HG02981 (cell line): ENCODE measurements at regions not wholly inside any gene's neighbourhood (a gene's known extent, or its start where the extent isn't known, plus 50 kb on each side); places are given as distances from the start of the nearest gene placed in this dataset.
"Not testable (repeated sequence)": the region's sequence is repeated elsewhere in the genome, so short reads cannot be mapped to it uniquely, and the experiment has no call there.

Experiments used
- ATAC-seq: cut with Tn5 transposase; IDR thresholded peaks from one replicate; pipeline ENCODE4 v1.9.1; 2021; ENCODE audit warnings: mild to moderate bottlenecking, moderate library complexity; ENCODE audit not compliant: unreplicated experiment

DNA sequence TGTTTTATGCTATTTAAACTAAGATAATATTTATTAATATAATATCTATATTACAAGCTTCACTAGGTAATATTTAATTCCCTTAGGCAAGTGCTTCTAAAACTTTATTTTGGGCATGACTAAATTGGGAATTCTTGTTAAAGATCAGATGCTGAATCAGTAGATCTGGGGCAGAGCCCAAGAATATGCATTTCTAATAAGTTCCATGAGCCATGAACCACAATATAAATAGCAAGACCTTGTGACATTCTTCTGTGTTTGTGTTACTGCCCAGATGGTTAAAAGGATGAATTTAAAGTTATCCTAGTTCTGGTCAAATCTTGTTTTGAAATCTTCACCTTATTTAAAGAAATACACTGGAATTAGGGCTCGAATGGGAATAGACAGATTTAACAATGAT, 258.4 kb upstream of the CACNA2D1 start:
- ATAC-seq = no peak

DNA sequence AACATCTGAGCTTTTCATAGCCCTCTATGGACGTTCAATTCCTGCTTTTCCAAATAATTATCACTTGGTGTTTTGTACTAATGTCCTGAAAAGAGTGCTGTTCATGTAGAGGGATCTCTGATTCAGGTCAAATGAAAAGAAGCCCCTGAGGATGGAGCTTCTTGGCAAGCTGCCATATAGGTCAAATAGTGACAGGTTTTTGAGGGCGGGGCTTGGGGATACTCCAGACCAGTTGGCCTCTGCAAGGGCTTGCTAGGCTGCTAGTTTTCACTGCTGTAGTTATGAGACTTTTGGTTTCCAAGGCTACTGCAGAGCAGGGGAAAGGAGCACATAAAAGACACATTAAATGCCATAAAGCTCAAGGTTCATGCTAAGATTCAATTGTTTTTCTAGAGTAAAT, 257.2 kb upstream of the CACNA2D1 start:
- no peak for ATAC-seq

DNA sequence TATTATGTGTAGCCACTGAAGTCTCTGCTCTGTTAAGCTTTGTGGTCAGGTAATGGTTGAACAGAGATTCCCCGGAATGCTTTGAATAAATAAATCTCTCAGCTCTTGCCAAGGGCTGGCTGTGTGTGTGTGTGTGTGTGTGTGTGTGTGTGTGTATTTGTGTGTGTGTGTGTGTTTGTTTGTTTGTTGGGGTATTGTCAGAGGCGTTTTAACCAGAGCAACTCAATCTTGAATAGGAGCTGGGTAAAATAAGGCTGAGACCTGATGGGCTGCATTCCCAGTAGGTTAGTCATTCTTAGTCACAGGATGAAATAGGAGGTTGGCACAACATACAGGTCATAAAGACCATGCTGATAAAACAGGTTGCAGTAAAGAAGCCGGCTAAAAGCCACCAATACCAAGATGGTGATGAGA, 256.2 kb upstream of the CACNA2D1 start:
- no peak for ATAC-seq

DNA sequence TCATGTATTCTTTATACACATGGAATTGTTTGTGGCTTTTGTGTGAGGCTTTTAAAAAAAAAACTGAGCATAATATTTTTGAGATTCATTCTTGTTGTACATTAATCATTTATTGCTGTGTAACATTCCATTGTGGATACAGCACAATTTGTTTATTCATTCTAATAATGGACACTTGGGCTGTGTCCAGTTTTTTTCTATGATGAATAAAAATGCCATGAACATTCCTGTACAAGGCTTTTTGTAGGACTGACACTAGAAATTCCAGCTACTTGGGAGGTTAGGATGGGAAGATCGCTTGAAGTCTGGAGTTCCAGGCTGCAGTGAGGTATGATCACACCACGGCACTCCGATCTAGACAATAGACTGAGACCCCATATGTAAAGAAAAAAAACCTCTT, 254.3 kb upstream of the CACNA2D1 start:
- ATAC-seq = no peak

DNA sequence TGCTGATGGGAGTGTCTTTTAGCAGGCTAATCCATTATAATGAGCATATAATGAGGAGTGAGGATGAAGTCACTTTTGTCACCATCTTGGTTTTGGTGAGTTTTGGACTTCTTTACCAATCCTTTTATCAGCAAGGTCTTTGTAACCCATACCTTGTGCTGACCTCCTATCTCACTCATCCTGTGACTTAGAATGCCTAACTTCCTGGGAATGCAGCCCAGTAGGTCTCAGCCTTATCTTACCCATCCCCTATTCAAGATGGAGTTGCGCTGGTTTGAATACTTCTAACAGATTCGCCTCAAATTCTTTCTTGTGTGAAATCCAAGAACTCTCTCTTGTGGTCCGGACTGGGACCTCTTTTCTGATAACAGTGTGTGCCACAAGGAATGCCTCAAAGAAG, 253.1 kb upstream of the CACNA2D1 start:
- ATAC-seq = no peak

DNA sequence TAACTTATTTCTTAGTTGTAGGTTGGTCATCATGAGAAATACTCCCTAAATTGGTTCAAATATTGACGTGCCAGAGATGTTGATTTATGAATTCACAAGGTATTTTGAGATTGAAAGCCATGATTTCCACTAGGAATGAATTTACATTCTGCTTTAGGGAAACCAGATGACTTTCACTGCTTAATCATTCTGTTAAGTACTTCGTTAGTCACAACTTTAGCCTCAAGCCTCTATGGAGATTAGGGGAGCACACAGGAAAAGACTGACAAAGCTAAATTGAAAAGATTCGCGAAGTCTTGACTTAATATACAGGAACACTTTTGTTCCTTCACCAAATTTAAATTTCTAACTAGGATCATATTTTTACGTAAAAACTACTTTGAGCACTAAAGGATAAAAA, 250.4 kb upstream of the CACNA2D1 start:
- no peak for ATAC-seq

DNA sequence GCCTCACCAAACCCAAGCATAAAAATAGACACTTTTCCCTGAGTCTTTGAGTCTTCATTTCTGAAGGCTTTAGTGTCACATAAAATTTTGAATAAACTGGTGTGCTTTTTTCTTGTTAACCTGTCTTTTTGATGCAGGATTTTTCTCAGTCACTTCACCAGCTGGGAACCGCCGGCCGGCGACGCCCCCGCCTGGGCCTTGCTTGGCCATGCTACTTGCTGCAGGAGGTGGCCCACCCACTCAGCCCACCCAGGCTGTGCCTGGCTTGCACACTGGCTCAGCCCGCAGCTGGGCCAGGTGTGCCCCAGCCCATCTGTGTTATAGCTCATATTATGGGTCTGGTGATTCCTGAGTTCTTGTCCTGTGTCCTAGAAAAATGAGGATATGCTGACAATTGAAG, 247.4 kb upstream of the CACNA2D1 start:
- no peak for ATAC-seq

DNA sequence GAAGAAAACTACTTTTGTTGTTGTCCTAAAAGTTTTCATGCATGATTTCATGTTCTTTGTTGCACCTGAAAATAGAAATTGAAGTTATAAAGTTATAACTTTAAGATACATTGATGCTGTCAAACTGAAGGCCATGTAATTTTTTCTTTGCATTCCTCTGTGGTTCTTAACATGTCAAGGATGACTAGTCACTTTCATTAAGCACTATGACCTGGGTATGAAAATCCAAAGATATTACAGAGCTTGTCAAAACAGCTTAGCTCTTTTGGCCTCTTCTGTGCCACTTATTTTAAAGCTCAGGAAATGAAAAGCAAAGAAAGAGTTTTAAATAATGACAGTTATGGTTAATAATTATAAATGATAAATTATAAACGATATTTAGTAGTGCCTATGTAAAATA, 241.6 kb upstream of the CACNA2D1 start:
- ATAC-seq = no peak

DNA sequence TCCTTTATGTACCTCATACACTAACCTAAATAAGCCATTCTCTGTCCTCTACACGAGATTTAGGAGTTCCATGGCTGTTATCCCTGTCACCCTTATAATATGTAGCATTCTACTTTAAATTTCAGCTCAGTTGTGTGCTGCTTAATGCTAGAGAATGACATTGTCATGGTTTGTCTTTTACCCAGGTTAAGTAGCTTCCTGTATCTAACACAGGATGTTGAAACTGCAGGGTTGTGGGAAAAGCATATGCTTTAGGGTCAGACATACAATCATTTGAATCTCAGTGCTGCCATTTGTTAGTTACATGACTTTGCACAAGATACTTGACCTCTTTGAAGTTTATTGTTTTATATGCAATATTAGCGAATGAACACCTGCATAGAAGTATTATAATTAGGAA, 235.1 kb upstream of the CACNA2D1 start:
- ATAC-seq = no peak

DNA sequence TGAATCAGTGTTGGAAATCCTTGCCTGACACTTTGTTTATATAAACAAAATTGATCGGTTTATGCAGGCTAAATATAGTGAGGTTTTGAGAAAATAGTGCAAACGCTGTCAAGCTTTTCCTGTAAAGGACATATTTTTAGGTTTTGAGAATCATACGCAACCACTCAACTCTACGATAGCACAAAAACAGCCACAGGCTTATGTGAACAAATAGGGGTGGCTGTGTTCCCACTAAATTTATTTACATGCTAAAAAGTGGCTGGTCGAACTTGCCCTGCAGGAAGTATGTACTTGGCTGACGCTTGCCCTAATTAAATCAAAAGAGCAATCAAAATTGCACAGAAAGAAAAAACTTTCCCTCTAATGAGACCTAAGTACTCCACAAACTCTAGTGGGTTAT, 234.7 kb upstream of the CACNA2D1 start:
- ATAC-seq = no peak

DNA sequence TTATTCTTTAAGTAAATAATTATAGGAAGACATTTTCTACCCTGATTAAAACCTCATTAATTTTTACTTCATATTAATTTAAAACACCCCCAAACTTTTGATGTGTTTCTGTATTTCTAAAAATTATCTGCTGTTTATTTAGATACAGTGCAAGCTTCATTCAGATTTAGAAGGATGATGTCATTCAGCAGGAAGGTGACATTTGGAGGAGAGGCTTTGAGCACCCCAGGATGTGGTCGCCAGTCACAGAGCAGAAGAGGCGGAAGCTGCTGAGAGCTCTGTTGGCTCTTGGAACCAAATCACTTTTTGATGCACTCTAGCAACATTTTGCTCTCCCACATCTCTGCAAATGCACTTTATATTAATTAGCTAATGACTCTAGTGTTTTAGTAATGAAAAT, 233.9 kb upstream of the CACNA2D1 start:
- peak; percentile 86 for ATAC-seq

DNA sequence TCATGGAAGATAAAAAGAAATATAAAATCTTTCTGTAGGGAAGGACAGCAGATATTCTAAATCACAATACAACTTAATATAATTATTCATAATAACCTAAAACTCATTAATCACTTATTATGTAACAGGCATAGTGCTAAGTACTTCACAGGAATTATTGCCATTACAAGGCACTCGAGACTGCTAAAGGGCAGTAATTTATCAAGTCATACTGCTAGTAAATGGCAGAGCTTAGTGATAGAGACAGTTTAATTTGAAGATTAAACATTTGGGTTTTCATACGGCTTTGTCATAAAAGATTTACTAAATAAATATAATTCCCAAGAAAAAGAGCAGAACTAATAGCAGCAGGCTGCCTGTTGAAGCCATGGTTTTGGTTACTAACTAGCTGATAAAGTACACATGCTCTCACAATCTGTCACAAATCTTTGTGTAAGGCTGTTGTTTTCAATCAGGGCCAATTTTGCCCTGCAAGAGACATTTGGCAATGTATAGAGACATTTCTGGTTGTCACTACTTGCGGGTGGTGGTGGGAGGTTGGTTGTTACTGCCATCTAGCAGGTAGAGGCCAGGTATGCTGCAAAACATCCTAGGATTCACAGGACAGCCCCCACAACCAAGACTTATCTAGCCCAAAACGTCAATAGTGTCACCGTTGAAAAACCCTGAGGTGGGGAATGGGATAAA, 233.3 kb upstream of the CACNA2D1 start:
- ATAC-seq = no peak

DNA sequence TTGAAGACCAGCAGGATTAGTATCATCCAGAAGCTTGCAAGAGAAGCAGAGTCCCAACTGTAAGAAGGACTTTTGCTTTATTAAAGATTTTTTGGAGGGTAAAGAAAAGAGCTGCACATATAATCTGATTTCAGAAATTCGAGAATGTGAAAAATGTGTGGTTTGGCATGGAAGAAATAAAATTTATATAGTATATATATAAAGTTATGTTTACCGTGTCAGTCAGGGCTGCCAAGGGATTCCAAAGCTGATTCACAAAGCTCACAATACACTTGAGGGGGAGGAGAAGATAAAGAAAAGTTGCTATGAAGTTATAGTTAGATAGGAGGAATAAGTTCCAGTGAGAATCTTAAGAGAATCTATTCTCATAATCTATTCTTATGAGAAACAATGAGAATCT, 231.8 kb upstream of the CACNA2D1 start:
- ATAC-seq = no peak

DNA sequence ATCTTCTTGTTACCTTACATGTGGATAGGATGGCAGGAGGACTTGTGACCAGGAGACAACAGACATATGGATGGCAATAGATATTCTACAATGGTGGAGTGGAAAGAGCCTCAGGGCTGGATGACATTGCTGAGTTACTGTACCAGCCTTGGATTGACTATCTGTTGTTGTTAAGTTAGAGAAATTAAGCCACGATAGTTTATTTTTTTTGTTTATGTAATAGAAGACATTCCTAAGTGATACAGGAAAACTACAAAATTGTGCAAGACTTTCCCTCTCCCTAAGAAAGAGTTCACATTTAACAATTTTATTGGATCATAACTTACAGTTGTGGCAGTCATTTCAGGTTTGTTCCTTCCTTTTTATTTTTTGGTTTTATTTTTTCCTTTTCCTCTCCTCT, 230.7 kb upstream of the CACNA2D1 start:
- ATAC-seq = no peak

DNA sequence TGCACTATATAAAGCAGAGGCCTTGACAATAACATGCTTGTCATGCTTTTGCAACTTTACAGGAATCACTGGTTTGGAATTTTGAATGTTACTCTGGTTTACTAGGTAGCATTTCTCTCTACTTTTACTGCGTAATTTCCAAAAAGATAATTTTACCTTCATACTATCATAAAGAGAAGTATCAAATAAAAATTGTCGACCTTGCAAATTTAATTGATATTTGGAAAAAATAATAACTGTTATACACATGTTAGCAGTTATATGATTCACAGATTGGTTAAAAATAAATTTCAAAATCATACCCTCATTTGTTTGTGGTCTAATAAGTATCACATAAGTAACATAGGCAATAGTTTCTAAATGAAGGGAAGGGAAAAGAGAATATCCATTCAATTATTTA, 228.5 kb upstream of the CACNA2D1 start:
- ATAC-seq = no peak

DNA sequence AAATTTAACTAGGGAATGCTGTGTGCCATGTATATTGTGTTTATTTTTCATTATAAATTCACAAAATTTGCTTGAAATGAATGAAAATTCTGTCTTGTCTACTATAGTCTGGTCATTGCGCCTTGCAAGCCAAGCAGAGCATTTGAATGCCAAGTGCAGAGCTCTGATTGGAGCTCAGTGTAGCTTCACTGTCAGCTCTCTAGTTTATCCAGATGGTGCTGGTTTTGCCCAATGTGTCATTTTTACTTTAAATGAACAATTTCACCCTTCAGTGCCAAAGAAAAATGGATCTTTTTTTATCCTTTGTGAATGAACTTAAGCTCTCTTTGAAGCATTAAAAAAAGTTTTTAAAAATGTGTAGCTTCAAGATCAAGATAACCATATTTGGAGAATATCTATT, 225.6 kb upstream of the CACNA2D1 start:
- no peak for ATAC-seq

DNA sequence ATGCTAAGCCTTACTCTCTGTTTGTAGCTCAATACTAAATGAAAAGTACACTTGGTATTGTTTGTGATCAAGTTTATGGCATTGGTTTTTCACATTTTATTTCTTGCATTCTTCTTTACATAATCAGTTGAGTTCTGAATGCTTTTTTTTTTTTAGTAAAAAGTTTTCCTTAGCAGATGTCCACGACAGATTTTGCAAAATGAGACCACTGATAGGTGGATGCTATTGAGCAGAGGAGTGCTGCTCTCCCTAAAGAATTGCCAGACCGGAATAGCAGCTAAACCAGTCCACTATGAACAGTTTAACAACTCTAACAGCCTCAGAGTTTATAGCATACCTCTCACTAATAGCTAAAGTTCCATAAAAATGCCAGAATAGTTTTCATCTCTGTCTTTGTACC, 225.1 kb upstream of the CACNA2D1 start:
- ATAC-seq = no peak

DNA sequence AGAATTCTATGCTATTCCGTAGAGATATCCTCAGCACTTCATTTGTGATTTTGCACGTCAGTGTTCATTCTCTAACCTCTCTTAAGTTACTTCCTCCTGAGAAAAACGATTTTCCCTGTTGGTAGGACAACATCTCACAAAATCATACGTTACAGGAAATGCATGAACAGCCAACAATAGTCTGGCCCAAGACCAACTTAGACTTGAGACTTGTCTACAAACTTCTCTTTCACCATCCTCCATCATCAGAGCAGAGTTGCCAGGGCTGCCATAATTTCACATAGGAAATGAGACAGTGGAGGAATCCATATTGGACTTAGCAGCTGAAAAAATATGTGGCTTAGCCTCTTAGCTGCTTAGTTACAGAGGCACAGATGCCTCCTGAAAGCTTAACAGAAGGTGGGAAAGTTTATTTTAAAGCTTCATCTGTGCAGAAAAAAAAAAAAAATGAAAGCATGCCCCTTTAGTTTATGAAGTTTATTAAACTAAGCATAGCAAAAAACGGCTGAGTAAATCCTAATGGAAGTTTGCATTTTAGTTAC, 222.5 kb upstream of the CACNA2D1 start:
- ATAC-seq = no peak

DNA sequence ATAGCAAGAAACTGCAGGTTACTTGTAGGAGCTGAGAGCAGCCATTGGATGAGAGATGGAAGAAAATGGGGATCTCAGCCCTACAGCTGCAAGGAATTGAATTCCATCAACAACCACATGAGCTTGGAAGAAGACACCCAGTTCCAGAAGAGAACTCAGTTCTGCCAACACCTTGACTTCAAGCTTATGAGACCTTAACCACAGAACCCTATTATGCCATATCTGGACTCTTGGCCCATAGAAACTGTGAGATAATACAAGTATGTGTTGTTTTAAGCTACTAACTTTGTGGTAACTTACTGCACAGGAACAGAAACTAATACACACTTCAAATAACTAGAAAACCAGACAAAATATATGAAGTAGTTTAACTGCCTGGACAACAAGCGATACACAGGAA, 212.4 kb upstream of the CACNA2D1 start:
- no peak for ATAC-seq

DNA sequence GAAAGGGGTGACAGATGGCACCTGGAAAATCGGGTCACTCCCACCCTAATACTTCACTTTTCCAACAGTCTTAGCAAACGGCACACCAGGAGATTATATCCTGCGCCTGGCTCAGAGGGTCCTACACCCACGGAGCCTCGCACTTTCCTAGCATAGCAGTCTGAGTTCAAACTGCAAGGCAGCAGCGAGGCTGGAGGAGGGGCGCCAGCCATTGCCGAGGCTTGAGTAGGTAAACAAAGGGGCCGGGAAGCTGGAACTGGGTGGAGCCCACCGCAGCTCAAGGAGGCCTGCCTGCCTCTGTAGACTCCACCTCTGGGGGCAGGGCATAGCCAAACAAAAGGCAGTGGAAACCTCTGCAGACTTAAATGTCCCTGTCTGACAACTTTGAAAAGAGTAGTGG, 206.5 kb upstream of the CACNA2D1 start:
- not testable (repeated sequence) for ATAC-seq

DNA sequence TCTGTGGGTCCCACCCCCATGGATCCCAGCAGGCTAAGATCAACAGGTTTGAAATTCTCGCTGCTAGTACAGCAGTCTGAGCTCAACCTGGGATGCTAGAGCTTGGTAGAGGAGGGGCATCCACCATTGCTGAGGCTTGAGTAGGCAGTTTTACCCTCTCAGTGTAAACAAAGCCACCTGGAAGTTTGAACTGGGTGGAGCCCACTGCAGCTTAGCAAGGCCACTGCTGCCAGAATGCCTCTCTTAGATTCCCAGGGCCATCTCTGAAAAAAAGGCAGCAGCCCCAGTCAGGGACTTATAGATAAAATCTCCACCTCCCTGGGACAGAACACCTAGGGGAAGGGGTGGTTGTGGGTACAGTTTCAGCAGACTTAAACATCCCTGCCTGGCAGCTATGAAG, 190.0 kb upstream of the CACNA2D1 start:
- no peak for ATAC-seq

DNA sequence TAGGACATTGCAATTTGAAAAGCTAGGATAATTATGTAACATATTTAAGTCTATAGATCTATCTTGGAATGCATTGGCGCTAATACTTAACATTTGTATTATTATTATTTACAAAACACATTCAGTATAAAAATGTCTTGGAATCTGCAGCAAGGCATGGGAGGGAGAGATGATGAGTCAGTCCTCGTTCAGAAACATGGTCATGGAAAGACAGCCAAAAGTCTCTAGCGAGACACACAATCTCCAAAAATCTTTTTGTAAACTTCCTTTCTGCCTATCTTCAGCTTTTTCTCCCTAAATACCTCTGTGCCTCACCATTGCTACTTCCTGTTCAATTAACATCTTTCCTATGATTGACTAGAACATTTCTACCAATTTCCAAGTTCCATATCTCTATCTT, 188.4 kb upstream of the CACNA2D1 start:
- no peak for ATAC-seq

DNA sequence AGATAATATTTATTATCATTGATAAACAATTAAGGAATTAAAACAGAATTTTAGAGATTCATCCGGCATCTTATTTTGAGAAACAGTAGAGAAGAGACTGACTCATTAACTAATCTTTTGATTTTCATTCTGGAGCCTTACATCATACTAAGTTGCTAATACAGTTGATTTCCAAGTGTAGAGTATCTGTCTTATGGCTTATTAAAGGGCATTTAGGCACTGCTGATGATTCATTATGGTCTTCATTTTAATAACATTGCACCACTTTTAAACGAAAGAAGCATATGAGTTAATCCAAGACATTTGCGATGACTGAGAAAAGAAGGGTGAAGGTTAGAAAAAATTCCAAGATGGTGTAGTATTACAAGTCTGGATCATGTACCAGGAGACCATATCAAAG, 186.0 kb upstream of the CACNA2D1 start:
- no peak for ATAC-seq
